ENCODE measurements at regions not wholly inside any gene's neighbourhood (a gene's known extent, or its start where the extent isn't known, plus 50 kb on each side); places are given as distances from the start of the nearest gene placed in this dataset.

GRCh38 chr4:155552180-155552579 is 114.5 kb upstream of the GUCY1A1 start:
- Mint-ChIP-seq H3K4me3 (no peak overlapping the region), H3K9me3 (peaks cover 9% of the 10 kb centered on the region), H3K4me1 (ENCODE audit: low read depth) (no peaks in the 10 kb centered on the region), H3K27me3 (ENCODE audit: low read depth) (no peaks in the 10 kb centered on the region), H3K36me3 (ENCODE audit: insufficient read depth) (no peaks in the 10 kb centered on the region)
- DNase-seq = no peak
- no peak for ATAC-seq

DNA sequence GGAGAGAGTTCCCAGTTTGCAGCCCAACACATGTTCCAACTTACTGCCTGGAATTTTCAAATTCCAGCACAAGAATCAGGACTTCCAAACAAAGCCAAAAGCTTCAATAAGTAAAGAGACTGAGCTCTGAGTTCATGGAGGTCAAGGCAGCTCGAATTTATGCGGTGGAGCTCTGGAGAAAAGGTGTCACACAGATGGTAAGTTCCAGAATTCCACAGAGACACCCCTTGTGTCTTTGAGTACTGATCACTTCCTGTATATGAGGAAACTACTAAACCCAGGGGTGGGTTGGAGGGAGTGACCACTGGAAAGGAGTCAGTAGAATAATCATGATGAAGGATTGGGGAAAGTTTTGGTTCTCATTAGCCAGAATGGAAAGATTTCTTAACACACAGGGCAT is 118.5 kb upstream of the GUCY1A1 start:
- no peak overlapping the region for H3K4me3 Mint-ChIP-seq
- H3K36me3 Mint-ChIP-seq (ENCODE audit: insufficient read depth) = no peaks in the 10 kb centered on the region
- H3K4me1 Mint-ChIP-seq (ENCODE audit: low read depth) = no peaks in the 10 kb centered on the region
- DNase-seq (no peak), ATAC-seq (no peak)
- peaks cover 2% of the 10 kb centered on the region for H3K27me3 Mint-ChIP-seq (ENCODE audit: low read depth)
- peaks cover 5% of the 10 kb centered on the region for H3K9me3 Mint-ChIP-seq

- no peaks in the 10 kb centered on the region for H3K36me3 Mint-ChIP-seq (ENCODE audit: insufficient read depth)
- peaks cover 2% of the 10 kb centered on the region for H3K27me3 Mint-ChIP-seq (ENCODE audit: low read depth)
- H3K4me1 Mint-ChIP-seq (ENCODE audit: low read depth) = no peaks in the 10 kb centered on the region
- H3K4me3 Mint-ChIP-seq = no peak overlapping the region
- no peak for ATAC-seq
- peaks cover 3% of the 10 kb centered on the region for H3K9me3 Mint-ChIP-seq
- no peak for DNase-seq
These were observed 120.2 kb upstream of the GUCY1A1 start for GRCh38 chr4:155546451-155546850.

- no peaks in the 10 kb centered on the region for H3K36me3 Mint-ChIP-seq (ENCODE audit: insufficient read depth)
- DNase-seq (no peak), ATAC-seq (no peak)
- no peaks in the 10 kb centered on the region for H3K4me1 Mint-ChIP-seq (ENCODE audit: low read depth)
- no peak overlapping the region for H3K4me3 Mint-ChIP-seq
- peaks cover 2% of the 10 kb centered on the region for H3K27me3 Mint-ChIP-seq (ENCODE audit: low read depth)
- peaks cover 3% of the 10 kb centered on the region for H3K9me3 Mint-ChIP-seq
These were observed 121.2 kb upstream of the GUCY1A1 start for GRCh38 chr4:155545456-155545855.

- ATAC-seq = no peak
- H3K27me3 Mint-ChIP-seq (ENCODE audit: low read depth) = peaks cover 2% of the 10 kb centered on the region
These were observed 122.1 kb upstream of the GUCY1A1 start for GRCh38 chr4:155544547-155544946.

GRCh38 chr4:155543126-155543765 is 123.4 kb upstream of the GUCY1A1 start:
- H3K36me3 Mint-ChIP-seq (ENCODE audit: insufficient read depth) = no peaks in the 10 kb centered on the region
- H3K4me1 Mint-ChIP-seq (ENCODE audit: low read depth) = no peaks in the 10 kb centered on the region
- no peak for DNase-seq
- ATAC-seq = no peak
- peaks cover 2% of the 10 kb centered on the region for H3K27me3 Mint-ChIP-seq (ENCODE audit: low read depth)
- no peak overlapping the region for H3K4me3 Mint-ChIP-seq
- no peaks in the 10 kb centered on the region for H3K9me3 Mint-ChIP-seq

More at GRCh38 chr4:155544547-155544946, 122.1 kb upstream of the GUCY1A1 start:
- Mint-ChIP-seq H3K4me3 (no peak overlapping the region), H3K36me3 (ENCODE audit: insufficient read depth) (no peaks in the 10 kb centered on the region), H3K4me1 (ENCODE audit: low read depth) (no peaks in the 10 kb centered on the region), H3K9me3 (no peaks in the 10 kb centered on the region)
- no peak for DNase-seq

GRCh38 chr4:155542415-155542814 is 124.2 kb upstream of the GUCY1A1 start:
- ATAC-seq = no peak
- H3K4me3 Mint-ChIP-seq = no peak overlapping the region
- peaks cover 2% of the 10 kb centered on the region for H3K27me3 Mint-ChIP-seq (ENCODE audit: low read depth)
- no peaks in the 10 kb centered on the region for H3K36me3 Mint-ChIP-seq (ENCODE audit: insufficient read depth)
- DNase-seq = no peak
- no peaks in the 10 kb centered on the region for H3K9me3 Mint-ChIP-seq
- H3K4me1 Mint-ChIP-seq (ENCODE audit: low read depth) = no peaks in the 10 kb centered on the region

DNA sequence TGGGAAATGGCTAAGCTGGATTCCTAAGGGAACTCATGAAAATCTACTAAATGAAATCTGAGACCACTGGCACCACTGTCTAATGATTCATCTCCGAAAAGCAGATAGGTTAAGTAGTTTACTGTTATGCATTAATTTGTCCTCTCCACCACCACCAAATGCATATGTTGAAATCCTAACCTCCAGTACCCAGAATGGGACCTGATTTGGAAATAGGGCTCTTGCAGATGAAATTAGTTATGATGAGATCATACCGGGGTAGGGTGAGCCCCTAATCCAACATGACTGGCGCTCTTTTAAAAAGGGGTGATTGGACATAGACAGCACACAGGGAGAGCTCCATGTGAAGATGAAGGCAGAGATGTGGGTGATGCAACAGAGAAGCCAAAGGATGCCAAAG is 124.9 kb upstream of the GUCY1A1 start:
- ATAC-seq = no peak
- no peak for DNase-seq
- H3K36me3 Mint-ChIP-seq (ENCODE audit: insufficient read depth) = no peaks in the 10 kb centered on the region
- peaks cover 2% of the 10 kb centered on the region for H3K27me3 Mint-ChIP-seq (ENCODE audit: low read depth)
- no peaks in the 10 kb centered on the region for H3K9me3 Mint-ChIP-seq
- no peak overlapping the region for H3K4me3 Mint-ChIP-seq
- H3K4me1 Mint-ChIP-seq (ENCODE audit: low read depth) = no peaks in the 10 kb centered on the region

- DNase-seq (no peak), ATAC-seq (no peak)
- H3K4me3 Mint-ChIP-seq = no peak overlapping the region
- no peaks in the 10 kb centered on the region for H3K4me1 Mint-ChIP-seq (ENCODE audit: low read depth)
- H3K27me3 Mint-ChIP-seq (ENCODE audit: low read depth) = peaks cover 2% of the 10 kb centered on the region
- H3K36me3 Mint-ChIP-seq (ENCODE audit: insufficient read depth) = no peaks in the 10 kb centered on the region
- H3K9me3 Mint-ChIP-seq = no peaks in the 10 kb centered on the region
These were observed 126.0 kb upstream of the GUCY1A1 start for GRCh38 chr4:155540698-155541097.

DNA sequence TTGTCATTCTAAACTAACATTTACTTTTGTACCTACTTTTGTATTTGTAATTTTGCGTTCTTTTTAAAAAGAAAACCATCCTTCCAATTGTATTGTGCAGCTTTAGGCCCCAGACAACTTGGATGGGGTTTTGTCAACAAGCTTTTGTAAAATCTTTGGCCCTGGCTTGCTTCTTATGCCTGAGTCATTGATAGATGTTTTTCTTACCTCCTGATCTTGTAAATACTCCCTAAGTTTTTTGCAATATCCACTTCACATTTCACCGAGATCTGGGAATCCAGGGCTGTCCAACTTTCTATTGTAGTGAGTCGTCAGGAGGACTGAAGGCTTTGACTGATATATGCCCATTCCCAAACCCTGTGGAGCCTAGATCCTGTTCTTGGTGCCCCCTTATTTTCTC is 126.9 kb upstream of the GUCY1A1 start:
- no peaks in the 10 kb centered on the region for H3K9me3 Mint-ChIP-seq
- DNase-seq = no peak
- H3K4me3 Mint-ChIP-seq = no peak overlapping the region
- peaks cover 2% of the 10 kb centered on the region for H3K27me3 Mint-ChIP-seq (ENCODE audit: low read depth)
- no peak for ATAC-seq
- no peaks in the 10 kb centered on the region for H3K4me1 Mint-ChIP-seq (ENCODE audit: low read depth)
- H3K36me3 Mint-ChIP-seq (ENCODE audit: insufficient read depth) = no peaks in the 10 kb centered on the region

- H3K36me3 Mint-ChIP-seq (ENCODE audit: insufficient read depth) = no peaks in the 10 kb centered on the region
- DNase-seq (no peak), ATAC-seq (no peak)
- H3K27me3 Mint-ChIP-seq (ENCODE audit: low read depth) = no peaks in the 10 kb centered on the region
- H3K4me1 Mint-ChIP-seq (ENCODE audit: low read depth) = no peaks in the 10 kb centered on the region
- H3K9me3 Mint-ChIP-seq = no peaks in the 10 kb centered on the region
- no peak overlapping the region for H3K4me3 Mint-ChIP-seq
These were observed 130.7 kb upstream of the GUCY1A1 start for GRCh38 chr4:155535802-155536454.

DNA sequence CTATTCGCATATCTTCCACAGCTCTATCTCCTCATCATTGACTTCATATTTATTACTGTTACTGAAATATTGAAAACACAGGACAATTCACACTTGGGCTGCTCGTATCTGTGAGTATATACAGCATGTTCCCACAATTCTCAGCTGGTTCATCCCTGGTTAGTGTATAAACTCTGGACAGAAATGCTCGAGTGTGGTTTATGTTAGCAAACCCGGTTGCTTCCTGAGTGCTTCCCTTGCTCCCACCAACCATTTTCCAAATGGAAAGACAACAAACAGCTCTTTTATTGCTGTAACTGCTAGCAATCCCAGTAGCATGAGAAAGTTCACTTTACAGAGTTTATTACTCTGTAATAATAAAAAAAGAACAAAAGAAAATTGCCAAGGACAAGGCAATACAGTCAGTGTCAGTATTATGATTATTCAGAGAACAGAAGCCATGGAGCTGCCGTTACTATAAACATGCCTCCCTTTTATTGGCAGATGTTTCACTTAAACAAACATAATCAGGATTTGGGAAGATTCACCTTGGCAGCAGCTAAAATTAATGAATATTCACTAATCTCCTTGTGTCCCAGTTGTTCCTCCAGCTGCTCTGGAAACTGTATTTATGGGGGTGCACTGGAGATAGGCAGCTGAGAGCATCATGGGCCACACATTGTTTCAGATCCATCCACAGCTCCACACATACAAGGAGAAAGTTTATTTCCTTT is 134.1 kb upstream of the GUCY1A1 start:
- ATAC-seq = no peak
- Mint-ChIP-seq H3K9me3 (no peaks in the 10 kb centered on the region), H3K4me1 (ENCODE audit: low read depth) (no peaks in the 10 kb centered on the region), H3K36me3 (ENCODE audit: insufficient read depth) (no peaks in the 10 kb centered on the region), H3K27me3 (ENCODE audit: low read depth) (no peaks in the 10 kb centered on the region), H3K4me3 (no peak overlapping the region)
- no peak for DNase-seq

DNA sequence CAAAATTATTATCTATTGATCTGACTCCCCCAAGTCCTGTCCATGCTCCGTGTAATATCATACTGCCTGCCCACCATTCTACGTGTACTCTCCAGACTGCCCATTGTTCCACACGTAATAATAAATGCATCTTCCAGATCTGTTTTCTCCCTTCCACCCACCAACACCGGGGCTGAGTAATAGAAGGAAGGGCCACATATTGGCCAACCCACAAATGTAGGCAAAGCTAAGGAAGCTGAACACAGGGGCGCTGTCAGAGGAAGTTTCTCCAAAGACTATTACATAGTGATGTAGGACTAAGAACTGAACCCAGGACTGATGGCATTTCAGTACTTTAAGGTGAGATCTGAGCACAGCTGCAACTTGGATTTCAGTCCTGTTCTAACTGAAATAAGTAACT is 135.8 kb upstream of the GUCY1A1 start:
- DNase-seq (no peak), ATAC-seq (no peak)
- no peaks in the 10 kb centered on the region for H3K27me3 Mint-ChIP-seq (ENCODE audit: low read depth)
- no peaks in the 10 kb centered on the region for H3K4me1 Mint-ChIP-seq (ENCODE audit: low read depth)
- H3K9me3 Mint-ChIP-seq = no peaks in the 10 kb centered on the region
- H3K36me3 Mint-ChIP-seq (ENCODE audit: insufficient read depth) = no peaks in the 10 kb centered on the region
- no peak overlapping the region for H3K4me3 Mint-ChIP-seq

DNA sequence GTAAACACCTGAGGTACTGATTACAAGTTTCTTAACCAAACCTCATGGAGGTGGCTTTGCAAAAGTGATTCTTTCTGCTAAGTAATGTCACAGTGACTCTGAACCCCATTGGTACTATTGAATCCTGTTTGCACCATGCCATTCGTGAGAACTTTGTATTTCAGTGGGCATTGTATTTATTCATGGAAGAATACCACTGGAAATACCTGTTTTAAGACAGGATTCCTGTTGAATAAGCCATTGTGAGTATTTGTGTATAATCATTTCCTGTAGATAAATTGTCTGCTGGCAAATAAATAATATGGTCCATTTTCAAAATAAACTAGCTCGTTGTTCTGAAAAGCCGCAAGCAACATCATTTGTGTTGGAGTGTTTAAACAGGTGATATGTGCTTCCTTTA is 136.4 kb upstream of the GUCY1A1 start:
- Mint-ChIP-seq H3K27me3 (ENCODE audit: low read depth) (no peaks in the 10 kb centered on the region), H3K9me3 (no peaks in the 10 kb centered on the region), H3K36me3 (ENCODE audit: insufficient read depth) (no peaks in the 10 kb centered on the region), H3K4me1 (ENCODE audit: low read depth) (no peaks in the 10 kb centered on the region), H3K4me3 (no peak overlapping the region)
- ATAC-seq = no peak
- DNase-seq = no peak

GRCh38 chr4:155529716-155530115 is 136.9 kb upstream of the GUCY1A1 start:
- ATAC-seq (no peak), DNase-seq (no peak)
- no peak overlapping the region for H3K4me3 Mint-ChIP-seq
- no peaks in the 10 kb centered on the region for H3K4me1 Mint-ChIP-seq (ENCODE audit: low read depth)
- no peaks in the 10 kb centered on the region for H3K36me3 Mint-ChIP-seq (ENCODE audit: insufficient read depth)
- H3K27me3 Mint-ChIP-seq (ENCODE audit: low read depth) = no peaks in the 10 kb centered on the region
- no peaks in the 10 kb centered on the region for H3K9me3 Mint-ChIP-seq
